ENCODE measurements at regions not wholly inside any gene's neighbourhood (a gene's known extent, or its start where the extent isn't known, plus 50 kb on each side); places are given as distances from the start of the nearest gene placed in this dataset.

GRCh38 chr11:127994736-127995135, 592.6 kb downstream of the ETS1 start:
- no peak overlapping the region for H3K4me3 ChIP-seq (ENCODE audit: low read depth, low read length)
- TF ChIP-seq, protein P1, sequence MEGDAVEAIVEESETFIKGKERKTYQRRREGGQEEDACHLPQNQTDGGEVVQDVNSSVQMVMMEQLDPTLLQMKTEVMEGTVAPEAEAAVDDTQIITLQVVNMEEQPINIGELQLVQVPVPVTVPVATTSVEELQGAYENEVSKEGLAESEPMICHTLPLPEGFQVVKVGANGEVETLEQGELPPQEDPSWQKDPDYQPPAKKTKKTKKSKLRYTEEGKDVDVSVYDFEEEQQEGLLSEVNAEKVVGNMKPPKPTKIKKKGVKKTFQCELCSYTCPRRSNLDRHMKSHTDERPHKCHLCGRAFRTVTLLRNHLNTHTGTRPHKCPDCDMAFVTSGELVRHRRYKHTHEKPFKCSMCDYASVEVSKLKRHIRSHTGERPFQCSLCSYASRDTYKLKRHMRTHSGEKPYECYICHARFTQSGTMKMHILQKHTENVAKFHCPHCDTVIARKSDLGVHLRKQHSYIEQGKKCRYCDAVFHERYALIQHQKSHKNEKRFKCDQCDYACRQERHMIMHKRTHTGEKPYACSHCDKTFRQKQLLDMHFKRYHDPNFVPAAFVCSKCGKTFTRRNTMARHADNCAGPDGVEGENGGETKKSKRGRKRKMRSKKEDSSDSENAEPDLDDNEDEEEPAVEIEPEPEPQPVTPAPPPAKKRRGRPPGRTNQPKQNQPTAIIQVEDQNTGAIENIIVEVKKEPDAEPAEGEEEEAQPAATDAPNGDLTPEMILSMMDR (IDR thresholded peaks at IDR 0.05; ENCODE audit: low read depth, low read length), result no peak

DNA sequence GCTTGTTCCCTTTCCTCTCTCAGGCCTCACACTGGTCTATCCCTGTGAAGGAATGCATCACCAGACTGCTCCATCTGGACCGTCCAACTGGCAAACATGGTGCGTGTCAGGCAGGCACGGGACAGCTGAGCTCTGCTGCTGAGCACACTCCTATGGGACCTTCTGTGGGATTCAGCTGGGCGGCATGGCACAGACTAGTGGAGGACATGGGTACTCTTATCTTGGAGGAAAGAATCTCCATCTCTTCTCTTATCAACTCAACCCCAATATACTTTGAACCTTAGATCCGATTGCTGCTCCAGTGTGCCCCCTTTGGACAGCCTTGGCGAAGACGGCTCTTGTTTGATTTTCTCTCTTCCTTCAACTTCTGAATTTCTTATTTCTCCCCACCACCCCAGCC, 593.6 kb downstream of the ETS1 start:
- H3K4me3 ChIP-seq (ENCODE audit: low read depth, low read length), result no peak overlapping the region
- TF ChIP-seq, protein P1 (IDR thresholded peaks at IDR 0.05; ENCODE audit: low read depth, low read length), result no peak; the same call in 1 of the 2 replicates

GRCh38 chr11:127993281-127993680, 594.1 kb downstream of the ETS1 start:
- H3K4me3 ChIP-seq (ENCODE audit: low read depth, low read length), result no peak overlapping the region
- TF ChIP-seq, protein P1 (IDR thresholded peaks at IDR 0.05; ENCODE audit: low read depth, low read length), result no peak

GRCh38 chr11:127986073-127986472, 601.3 kb downstream of the ETS1 start:
- H3K4me3 ChIP-seq (ENCODE audit: low read depth, low read length), result no peak overlapping the region
- TF ChIP-seq, protein P1 (IDR thresholded peaks at IDR 0.05; ENCODE audit: low read depth, low read length), result no peak

GRCh38 chr11:127972816-127973215, 614.5 kb downstream of the ETS1 start:
- no peak overlapping the region for H3K4me3 ChIP-seq (ENCODE audit: low read depth, low read length)
- TF ChIP-seq, protein P1 (IDR thresholded peaks at IDR 0.05; ENCODE audit: low read depth, low read length), result no peak

DNA sequence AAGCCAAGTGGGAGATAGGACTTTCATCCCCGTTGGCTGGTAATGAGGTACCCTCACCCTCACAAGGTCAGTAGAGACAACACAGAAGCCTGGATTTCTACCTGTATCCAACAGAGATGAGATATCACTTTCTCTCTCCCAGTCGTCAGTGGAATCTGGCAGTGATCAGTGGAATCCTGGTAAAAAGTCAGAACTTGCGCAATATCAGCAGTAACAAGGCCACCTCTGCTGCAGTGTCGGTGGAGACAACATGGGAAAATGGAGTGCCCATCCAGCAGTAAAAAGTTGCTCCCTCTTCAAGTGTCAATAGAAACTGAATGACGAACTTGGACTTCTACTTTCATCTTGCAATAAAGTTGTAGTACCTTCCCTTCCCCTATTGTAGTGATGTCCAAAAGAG, 615.9 kb downstream of the ETS1 start:
- TF ChIP-seq, protein P1 (IDR thresholded peaks at IDR 0.05; ENCODE audit: low read depth, low read length), result no peak

GRCh38 chr11:127966821-127967220, 620.5 kb downstream of the ETS1 start:
- H3K4me3 ChIP-seq (ENCODE audit: low read depth, low read length), result no peak overlapping the region
- TF ChIP-seq, protein P1 (IDR thresholded peaks at IDR 0.05; ENCODE audit: low read depth, low read length), result no peak

More for the DNA sequence above, 615.9 kb downstream of the ETS1 start:
- no peak overlapping the region for H3K4me3 ChIP-seq (ENCODE audit: low read depth, low read length)

Data from WI38 (cell line).